COLO668 (cell line): ENCODE measurements at regions not wholly inside any gene's neighbourhood (a gene's known extent, or its start where the extent isn't known, plus 50 kb on each side); places are given as distances from the start of the nearest gene placed in this dataset.
A peak's percentile ranks its signal among the peaks of the same experiment; 100 is the strongest.
"Not testable (repeated sequence)": the region's sequence is repeated elsewhere in the genome, so short reads cannot be mapped to it uniquely, and the experiment has no call there.

Experiments
- DNase-seq: peaks from one replicate; lab custom pipeline; 2025; ENCODE audit not compliant: unreplicated experiment; lab: John Stamatoyannopoulos, UW

GRCh38 chr2:52097071-52097470, 1065.1 kb upstream of the NRXN1 start:
- no peak for DNase-seq

- no peak for DNase-seq
These were observed 1052.8 kb upstream of the NRXN1 start for GRCh38 chr2:52084759-52085158.

GRCh38 chr2:52083214-52083613, 1051.3 kb upstream of the NRXN1 start:
- DNase-seq = no peak

GRCh38 chr2:52082646-52083045, 1050.7 kb upstream of the NRXN1 start:
- DNase-seq = no peak

GRCh38 chr2:52079602-52080001, 1047.7 kb upstream of the NRXN1 start:
- no peak for DNase-seq

- no peak for DNase-seq
These were observed 1045.2 kb upstream of the NRXN1 start for GRCh38 chr2:52077159-52077558.

GRCh38 chr2:52074130-52074719, 1042.3 kb upstream of the NRXN1 start:
- peak; percentile 5 for DNase-seq

GRCh38 chr2:52072949-52073348, 1041.0 kb upstream of the NRXN1 start:
- DNase-seq = no peak

- DNase-seq = no peak
These were observed 1038.7 kb upstream of the NRXN1 start for GRCh38 chr2:52070665-52071064.

- no peak for DNase-seq
These were observed 1032.3 kb upstream of the NRXN1 start for GRCh38 chr2:52064234-52064633.

- no peak for DNase-seq
These were observed 1022.9 kb upstream of the NRXN1 start for GRCh38 chr2:52054824-52055223.

GRCh38 chr2:52036853-52037252, 1004.9 kb upstream of the NRXN1 start:
- no peak for DNase-seq

GRCh38 chr2:52036024-52036423, 1004.1 kb upstream of the NRXN1 start:
- no peak for DNase-seq

- DNase-seq = no peak
These were observed 1003.5 kb upstream of the NRXN1 start for GRCh38 chr2:52035391-52035790.

- no peak for DNase-seq
These were observed 1002.8 kb upstream of the NRXN1 start for GRCh38 chr2:52034706-52035105.

GRCh38 chr2:52022006-52022405, 990.1 kb upstream of the NRXN1 start:
- DNase-seq = no peak

- no peak for DNase-seq
These were observed 985.8 kb upstream of the NRXN1 start for GRCh38 chr2:52017646-52018235.

GRCh38 chr2:52006821-52007366, 975.0 kb upstream of the NRXN1 start:
- DNase-seq = not testable (repeated sequence)

- no peak for DNase-seq
These were observed 968.4 kb upstream of the NRXN1 start for GRCh38 chr2:52000151-52000855.

GRCh38 chr2:51998890-51999289, 967.0 kb upstream of the NRXN1 start:
- DNase-seq = no peak

GRCh38 chr2:51997571-51997970, 965.6 kb upstream of the NRXN1 start:
- no peak for DNase-seq

GRCh38 chr2:51995293-51995692, 963.4 kb upstream of the NRXN1 start:
- no peak for DNase-seq
